ENCODE measurements at regions not wholly inside any gene's neighbourhood (a gene's known extent, or its start where the extent isn't known, plus 50 kb on each side); places are given as distances from the start of the nearest gene placed in this dataset.
"Not testable (repeated sequence)": the region's sequence is repeated elsewhere in the genome, so short reads cannot be mapped to it uniquely, and the experiment has no call there.

DNA sequence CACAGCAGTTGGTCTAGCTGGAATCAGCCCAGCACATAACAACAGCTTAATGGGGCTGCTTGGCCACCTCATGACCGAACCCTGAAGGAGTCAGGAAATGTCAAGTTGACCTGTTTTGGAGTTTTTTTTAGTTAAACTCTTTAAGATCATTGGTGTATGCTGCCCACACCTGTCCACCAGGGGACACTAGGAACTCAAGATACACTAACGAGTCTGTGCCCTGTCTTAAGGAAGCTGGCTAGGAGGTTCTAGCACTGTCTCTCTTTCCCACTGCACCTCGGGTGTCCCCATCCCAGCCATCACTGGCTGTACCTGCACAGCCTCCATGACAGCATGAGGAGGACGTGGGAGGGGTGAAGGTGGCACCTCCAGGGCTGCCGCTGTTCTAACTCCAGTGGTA lies 364.9 kb upstream of the SOX1 start:
- H2AFZ ChIP-seq (ENCODE audit: low read length); H3K9me3 ChIP-seq (ENCODE audit: low read depth, low read length); H3K4me3 ChIP-seq (ENCODE audit: insufficient read depth, low read length); DNase-seq (ENCODE audit: insufficient read length, low spot score, missing footprints); H4K20me1 ChIP-seq (ENCODE audit: insufficient read depth, low read length); H3K36me3 ChIP-seq (ENCODE audit: insufficient read depth, low read length); H3K4me1 ChIP-seq (ENCODE audit: insufficient read depth, low read length); H3K79me2 ChIP-seq (ENCODE audit: insufficient read depth, low read length); H3K4me2 ChIP-seq (ENCODE audit: insufficient read depth, low read length); H3K27ac ChIP-seq (ENCODE audit: low read depth, low read length); H3K27me3 ChIP-seq (ENCODE audit: insufficient read depth, low read length): not testable (repeated sequence)
